EL (cell line): ENCODE measurements at regions not wholly inside any gene's neighbourhood (a gene's known extent, or its start where the extent isn't known, plus 50 kb on each side); places are given as distances from the start of the nearest gene placed in this dataset.
"Not testable (repeated sequence)": the region's sequence is repeated elsewhere in the genome, so short reads cannot be mapped to it uniquely, and the experiment has no call there.

ENCODE experiments used
- DNase-seq: peaks from one replicate; pipeline ENCODE4 v3.0.0-alpha.2; 2016

- DNase-seq = no peak
Measured at GRCh38 chr17:22138861-22139469, 446.6 kb downstream of the KCNJ18 start.

- DNase-seq = no peak
Measured at GRCh38 chr17:22142091-22142490, 449.8 kb downstream of the KCNJ18 start.

- no peak for DNase-seq
Measured at GRCh38 chr17:22145605-22146178, 453.4 kb downstream of the KCNJ18 start.

- no peak for DNase-seq
Measured at GRCh38 chr17:22158364-22158763, 466.0 kb downstream of the KCNJ18 start.

- no peak for DNase-seq
Measured at GRCh38 chr17:22161376-22161775, 469.1 kb downstream of the KCNJ18 start.

- DNase-seq = no peak
Measured at GRCh38 chr17:22171631-22172030, 479.3 kb downstream of the KCNJ18 start.

- DNase-seq = no peak
Measured at GRCh38 chr17:22193113-22193512, 500.8 kb downstream of the KCNJ18 start.

GRCh38 chr17:22200187-22200586 is 507.9 kb downstream of the KCNJ18 start:
- not testable (repeated sequence) for DNase-seq

- no peak for DNase-seq
Measured at GRCh38 chr17:22202702-22203101, 510.4 kb downstream of the KCNJ18 start.

GRCh38 chr17:22203208-22203715 is 510.9 kb downstream of the KCNJ18 start:
- DNase-seq = no peak

GRCh38 chr17:22204076-22204475 is 511.8 kb downstream of the KCNJ18 start:
- DNase-seq = not testable (repeated sequence)

- DNase-seq = not testable (repeated sequence)
Measured at GRCh38 chr17:22210212-22210611, 517.9 kb downstream of the KCNJ18 start.

GRCh38 chr17:22213169-22213568 is 520.8 kb downstream of the KCNJ18 start:
- DNase-seq = not testable (repeated sequence)

GRCh38 chr17:22217135-22217534 is 524.8 kb downstream of the KCNJ18 start:
- no peak for DNase-seq

GRCh38 chr17:22221344-22221743 is 529.0 kb downstream of the KCNJ18 start:
- DNase-seq = no peak

- DNase-seq = not testable (repeated sequence)
Measured at GRCh38 chr17:22226477-22226876, 534.2 kb downstream of the KCNJ18 start.

GRCh38 chr17:22226932-22227331 is 534.6 kb downstream of the KCNJ18 start:
- DNase-seq = not testable (repeated sequence)

- DNase-seq = not testable (repeated sequence)
Measured at GRCh38 chr17:22227699-22228553, 535.6 kb downstream of the KCNJ18 start.

- not testable (repeated sequence) for DNase-seq
Measured at GRCh38 chr17:22229821-22230220, 537.5 kb downstream of the KCNJ18 start.

GRCh38 chr17:22233382-22233781 is 541.1 kb downstream of the KCNJ18 start:
- no peak for DNase-seq

GRCh38 chr17:22242472-22242871 is 550.1 kb downstream of the KCNJ18 start:
- no peak for DNase-seq

- no peak for DNase-seq
Measured at GRCh38 chr17:22251498-22251897, 559.2 kb downstream of the KCNJ18 start.

- DNase-seq = no peak
Measured at GRCh38 chr17:22253007-22253406, 560.7 kb downstream of the KCNJ18 start.

- DNase-seq = no peak
Measured at GRCh38 chr17:22265807-22266206, 573.5 kb downstream of the KCNJ18 start.
